ENCODE measurements at regions not wholly inside any gene's neighbourhood (a gene's known extent, or its start where the extent isn't known, plus 50 kb on each side); places are given as distances from the start of the nearest gene placed in this dataset.

DNA sequence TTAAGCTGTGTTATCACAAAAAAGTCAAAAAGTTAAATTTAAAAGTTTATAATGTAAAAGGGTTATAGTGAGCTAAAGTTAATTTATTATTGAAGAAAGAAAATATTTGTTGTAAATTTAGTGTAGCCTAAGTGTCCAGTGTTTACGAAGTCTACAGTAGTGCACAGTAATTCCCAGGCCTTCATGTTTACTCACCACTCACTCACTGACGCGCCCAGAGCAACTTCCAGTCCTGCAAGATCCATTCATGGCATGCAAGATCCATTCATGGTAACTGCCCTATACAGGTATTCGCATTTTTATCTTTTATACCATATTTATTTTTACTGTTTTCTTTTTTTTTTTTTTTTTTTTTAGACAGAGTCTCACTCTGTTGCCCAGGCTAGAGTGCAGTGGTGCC is 69.5 kb downstream of the TPRA1 start:
- H3K27ac ChIP-seq, result no peak overlapping the region
- H3K4me1 ChIP-seq, result no peaks in the 10 kb centered on the region
- WGBS, 2 donors, result 92 to 93% methylated on average over 4 of the region's 4 CpGs
- TF ChIP-seq, protein P1, sequence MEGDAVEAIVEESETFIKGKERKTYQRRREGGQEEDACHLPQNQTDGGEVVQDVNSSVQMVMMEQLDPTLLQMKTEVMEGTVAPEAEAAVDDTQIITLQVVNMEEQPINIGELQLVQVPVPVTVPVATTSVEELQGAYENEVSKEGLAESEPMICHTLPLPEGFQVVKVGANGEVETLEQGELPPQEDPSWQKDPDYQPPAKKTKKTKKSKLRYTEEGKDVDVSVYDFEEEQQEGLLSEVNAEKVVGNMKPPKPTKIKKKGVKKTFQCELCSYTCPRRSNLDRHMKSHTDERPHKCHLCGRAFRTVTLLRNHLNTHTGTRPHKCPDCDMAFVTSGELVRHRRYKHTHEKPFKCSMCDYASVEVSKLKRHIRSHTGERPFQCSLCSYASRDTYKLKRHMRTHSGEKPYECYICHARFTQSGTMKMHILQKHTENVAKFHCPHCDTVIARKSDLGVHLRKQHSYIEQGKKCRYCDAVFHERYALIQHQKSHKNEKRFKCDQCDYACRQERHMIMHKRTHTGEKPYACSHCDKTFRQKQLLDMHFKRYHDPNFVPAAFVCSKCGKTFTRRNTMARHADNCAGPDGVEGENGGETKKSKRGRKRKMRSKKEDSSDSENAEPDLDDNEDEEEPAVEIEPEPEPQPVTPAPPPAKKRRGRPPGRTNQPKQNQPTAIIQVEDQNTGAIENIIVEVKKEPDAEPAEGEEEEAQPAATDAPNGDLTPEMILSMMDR (IDR thresholded peaks at IDR 0.05), result no peak
- H3K4me3 ChIP-seq, result no peak overlapping the region
- no peak for ATAC-seq
- H3K36me3 ChIP-seq, result no peaks in the 10 kb centered on the region
- DNase-seq, result no peak
- peaks cover 0 to 17% (median 12%) of the 10 kb centered on the region in 7 donors for H3K27me3 ChIP-seq
- peaks cover 0 to 8% (median 0%) of the 10 kb centered on the region in 11 donors for H3K9me3 ChIP-seq
- intact Hi-C loops (cut with DNase I), result no loop called here

DNA sequence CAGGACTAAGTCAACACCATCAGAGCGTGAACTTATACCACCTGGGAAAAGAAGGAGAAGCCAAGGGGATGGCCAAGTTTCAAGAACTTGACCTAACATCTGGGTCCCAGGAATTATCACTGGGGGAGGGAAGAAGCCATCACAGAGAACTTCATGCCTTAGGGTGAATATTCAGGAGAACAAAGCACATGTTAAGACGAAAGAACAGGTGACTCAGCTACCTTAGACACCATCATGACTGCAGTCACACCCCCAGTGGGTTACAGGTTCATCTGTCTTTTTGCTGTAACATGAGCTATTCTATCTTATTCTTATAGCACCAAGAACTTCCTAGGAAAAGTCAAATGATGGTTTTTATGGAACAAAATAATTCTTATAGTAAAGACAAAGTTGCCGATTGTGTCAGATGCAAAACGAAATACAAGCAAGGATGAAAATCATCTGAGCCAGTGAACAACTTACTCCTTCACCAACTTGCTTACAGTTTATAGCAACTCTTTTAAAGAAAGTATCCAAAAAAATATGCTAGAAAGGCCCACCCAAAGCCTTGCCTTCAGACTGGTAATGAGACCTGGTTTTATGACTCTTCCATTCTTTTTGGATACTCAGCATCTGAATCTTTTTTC is 72.0 kb downstream of the TPRA1 start:
- intact Hi-C loops (cut with DNase I), result no loop called here
- WGBS, 2 donors, result 84 to 89% methylated on average over 4 of the region's 4 CpGs
- no peaks in the 10 kb centered on the region for H3K36me3 ChIP-seq
- peaks cover 0 to 8% (median 0%) of the 10 kb centered on the region in 11 donors for H3K9me3 ChIP-seq
- DNase-seq, result no peak
- peaks cover 0 to 10% (median 5%) of the 10 kb centered on the region in 7 donors for H3K27me3 ChIP-seq
- no peak for ATAC-seq
- no peak overlapping the region for H3K27ac ChIP-seq
- TF ChIP-seq, protein P1 (IDR thresholded peaks at IDR 0.05), result no peak
- H3K4me1 ChIP-seq, result no peaks in the 10 kb centered on the region
- no peak overlapping the region for H3K4me3 ChIP-seq

DNA sequence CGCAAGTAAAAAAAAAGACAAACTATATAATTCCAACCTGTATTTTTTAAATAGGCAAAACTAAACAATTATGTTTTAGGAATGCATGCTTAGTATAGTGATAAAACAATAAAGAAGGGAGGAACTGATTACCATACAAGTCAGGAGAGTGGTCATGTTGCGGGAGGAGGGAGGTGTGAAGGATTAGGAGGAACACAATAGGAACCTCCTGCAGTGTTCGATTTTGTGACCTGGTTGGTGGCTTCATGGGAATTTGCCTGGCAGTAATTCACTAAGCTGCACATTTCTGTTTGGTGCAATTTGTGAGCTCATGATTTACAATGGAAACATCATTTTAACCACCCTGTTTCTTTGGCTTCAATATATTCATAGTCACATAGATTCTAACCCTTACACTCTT is 78.3 kb downstream of the TPRA1 start:
- ATAC-seq, result no peak
- H3K27ac ChIP-seq, result no peak overlapping the region
- H3K27me3 ChIP-seq, result peaks cover 0 to 21% (median 0%) of the 10 kb centered on the region in 7 donors
- TF ChIP-seq, protein P1 (IDR thresholded peaks at IDR 0.05), result no peak
- H3K4me3 ChIP-seq, result no peak overlapping the region
- intact Hi-C loops (cut with DNase I), result no loop called here
- DNase-seq, result no peak
- no peaks in the 10 kb centered on the region for H3K4me1 ChIP-seq
- H3K36me3 ChIP-seq, result no peaks in the 10 kb centered on the region
- no peaks in the 10 kb centered on the region for H3K9me3 ChIP-seq
- 29 to 43% methylated on average over 3 of the region's 3 CpGs for WGBS, 2 donors

DNA sequence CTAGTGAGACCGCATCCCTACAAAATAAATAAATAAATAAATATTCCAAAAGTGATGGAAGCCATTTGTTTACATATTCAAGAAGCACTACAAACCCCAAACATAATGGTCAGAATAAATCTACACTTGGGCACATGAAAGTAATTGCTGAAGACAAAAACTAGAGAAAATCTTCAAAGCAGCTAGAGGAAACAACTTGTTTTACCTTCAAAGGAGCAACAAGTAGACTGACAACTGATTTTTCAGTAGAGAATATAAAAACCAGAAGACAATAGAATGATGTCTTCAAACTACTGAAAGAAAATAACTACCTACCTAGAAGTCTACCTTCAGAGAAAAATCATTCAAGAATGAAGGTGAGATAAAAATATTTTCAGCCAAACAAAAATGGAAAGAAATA is 89.4 kb downstream of the TPRA1 start:
- H3K27ac ChIP-seq, result no peak overlapping the region
- no peak overlapping the region for H3K4me3 ChIP-seq
- H3K36me3 ChIP-seq, result no peaks in the 10 kb centered on the region
- no peak for ATAC-seq
- H3K9me3 ChIP-seq, result peaks cover 0 to 42% (median 19%) of the 10 kb centered on the region in 11 donors
- WGBS, 2 donors, result 83 to 85% methylated on average over 1 of the region's 1 CpG
- TF ChIP-seq, protein P1 (IDR thresholded peaks at IDR 0.05), result no peak
- intact Hi-C loops (cut with DNase I), result no loop called here
- peaks cover 0 to 10% (median 0%) of the 10 kb centered on the region in 7 donors for H3K27me3 ChIP-seq
- DNase-seq, result no peak
- H3K4me1 ChIP-seq, result no peaks in the 10 kb centered on the region
